Astrocyte of the spinal cord (primary cell): ENCODE measurements at regions not wholly inside any gene's neighbourhood (a gene's known extent, or its start where the extent isn't known, plus 50 kb on each side); places are given as distances from the start of the nearest gene placed in this dataset.
"Not testable (repeated sequence)": the region's sequence is repeated elsewhere in the genome, so short reads cannot be mapped to it uniquely, and the experiment has no call there.

ENCODE experiments used
- DNase-seq: peaks from one replicate; pipeline ENCODE4 v3.0.0; 2011; ENCODE audit warnings: low read depth, low spot score
- H3K4me3 ChIP-seq: 2 replicates; pipeline ENCODE4 v1.5.1; 2011; ENCODE audit warnings: low read depth, mild to moderate bottlenecking, low read length, moderate library complexity
- CTCF ChIP-seq: IDR thresholded peaks from 2 replicates; pipeline ENCODE4 v1.5.1; 2012; ENCODE audit warnings: low read depth, mild to moderate bottlenecking, low read length, inconsistent platforms
- in situ Hi-C: cut with HindIII; loops from 2 replicates; pipeline ENCODE4 v1.10.0; 2017; ENCODE audit warnings: low sequenced_read_pairs

DNA sequence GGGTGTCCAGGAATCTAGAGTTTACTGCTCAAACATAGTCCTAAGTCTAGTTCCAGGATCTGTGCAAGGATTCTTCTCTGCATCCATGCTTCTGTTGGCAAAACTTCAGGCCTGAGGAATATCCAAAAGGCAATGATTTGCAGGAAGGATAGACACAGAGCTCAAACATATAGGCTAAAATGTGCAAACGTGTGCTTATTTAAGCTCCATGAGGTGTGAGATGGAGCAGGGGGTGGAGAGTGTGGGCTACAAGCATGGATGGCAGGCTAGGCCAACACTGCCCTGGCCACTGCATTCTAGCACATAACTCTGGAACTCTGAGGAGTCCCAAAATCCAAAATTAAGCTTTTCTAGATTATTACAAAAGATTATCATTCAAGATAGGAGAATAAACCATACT lies 301.1 kb downstream of the PAX3 start:
- no peak for DNase-seq
- TF ChIP-seq CTCF = no peak
- in situ Hi-C loops = no loop called here
- no peak overlapping the region for H3K4me3 ChIP-seq

DNA sequence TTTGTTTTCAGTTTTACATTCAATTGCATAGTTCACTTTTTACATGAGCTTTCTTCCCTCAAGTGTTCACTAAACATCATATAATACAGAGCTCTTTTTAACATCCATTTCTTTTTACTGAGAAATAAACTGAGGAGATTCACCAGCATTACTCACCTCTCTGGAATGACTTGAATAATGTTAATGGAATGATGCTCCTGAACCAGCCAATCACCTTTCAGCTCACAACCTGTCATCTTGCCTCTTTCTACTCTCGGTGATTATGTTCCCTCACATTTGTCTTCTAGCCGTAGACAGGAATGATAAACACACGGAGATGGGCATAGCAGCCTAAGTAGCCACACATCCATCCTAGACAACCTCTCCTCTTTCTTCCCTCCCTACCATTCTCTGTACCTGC lies 301.7 kb downstream of the PAX3 start:
- in situ Hi-C loops = no loop called here
- TF ChIP-seq CTCF = no peak
- DNase-seq = peak; percentile 80
- H3K4me3 ChIP-seq = no peak overlapping the region

DNA sequence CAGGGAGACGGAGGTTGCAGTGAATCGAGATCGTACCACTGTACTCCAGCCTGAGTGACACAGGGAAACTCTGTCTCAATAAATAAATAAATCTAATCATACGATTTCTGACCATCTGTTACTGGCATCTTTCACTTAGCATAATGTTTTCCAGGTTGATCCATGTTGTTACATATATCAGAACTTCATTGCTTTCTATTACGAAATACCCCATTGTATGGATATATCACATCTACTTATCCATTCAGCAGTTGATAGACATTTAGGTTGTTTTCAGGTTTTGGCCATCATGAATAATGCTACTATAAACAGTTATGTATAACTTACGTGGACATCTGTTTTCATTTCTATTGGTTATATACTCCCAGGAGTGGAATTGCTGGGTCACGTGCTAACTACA lies 303.9 kb downstream of the PAX3 start:
- TF ChIP-seq CTCF = no peak
- no peak overlapping the region for H3K4me3 ChIP-seq
- in situ Hi-C loops = no loop called here
- DNase-seq = no peak

DNA sequence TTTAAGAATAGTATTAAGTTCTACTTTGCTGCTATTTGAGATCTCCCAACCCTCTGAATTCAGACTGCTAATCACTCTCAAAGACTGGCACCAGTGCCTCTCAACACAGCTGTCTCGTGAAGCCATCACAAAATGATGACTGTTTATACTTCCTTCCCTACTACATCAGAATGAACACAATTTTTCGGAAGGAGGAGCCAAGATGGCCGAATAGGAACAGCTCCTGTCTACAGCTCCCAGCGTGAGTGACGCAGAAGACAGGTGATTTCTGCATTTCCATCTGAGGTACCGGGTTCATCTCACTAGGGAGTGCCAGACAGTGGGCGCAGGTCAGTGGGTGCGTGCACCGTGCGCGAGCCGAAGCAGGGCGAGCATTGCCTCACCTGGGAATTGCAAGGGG lies 314.4 kb downstream of the PAX3 start:
- H3K4me3 ChIP-seq, in situ Hi-C loops, DNase-seq: not testable (repeated sequence)

DNA sequence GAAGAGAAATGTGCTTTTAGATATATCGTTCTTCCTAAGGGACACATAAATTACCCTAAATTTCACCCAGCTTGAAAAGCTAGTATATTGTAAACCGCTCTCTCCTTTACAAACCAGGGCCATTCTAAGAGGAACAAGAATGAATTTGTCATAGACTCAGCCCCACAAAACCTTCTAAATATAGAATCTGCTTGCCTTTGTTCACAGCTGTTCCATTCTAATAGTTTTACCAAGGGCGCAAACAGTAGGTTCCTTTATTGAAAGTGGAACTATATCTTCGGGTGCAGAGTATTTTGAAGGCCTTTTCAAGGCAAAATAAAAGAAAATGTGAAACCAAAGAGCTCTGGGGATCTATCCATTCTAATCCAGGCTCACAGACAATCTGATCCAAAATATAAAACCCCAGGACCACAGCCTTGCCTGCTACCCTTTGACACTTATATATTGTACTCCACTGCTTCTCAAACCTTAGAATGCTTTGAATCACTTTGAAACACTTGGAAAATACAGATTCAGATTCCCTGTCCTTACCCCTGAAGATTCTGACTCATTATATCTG lies 316.8 kb downstream of the PAX3 start:
- in situ Hi-C loops = no loop called here
- no peak for DNase-seq
- no peak overlapping the region for H3K4me3 ChIP-seq
- TF ChIP-seq CTCF = no peak

DNA sequence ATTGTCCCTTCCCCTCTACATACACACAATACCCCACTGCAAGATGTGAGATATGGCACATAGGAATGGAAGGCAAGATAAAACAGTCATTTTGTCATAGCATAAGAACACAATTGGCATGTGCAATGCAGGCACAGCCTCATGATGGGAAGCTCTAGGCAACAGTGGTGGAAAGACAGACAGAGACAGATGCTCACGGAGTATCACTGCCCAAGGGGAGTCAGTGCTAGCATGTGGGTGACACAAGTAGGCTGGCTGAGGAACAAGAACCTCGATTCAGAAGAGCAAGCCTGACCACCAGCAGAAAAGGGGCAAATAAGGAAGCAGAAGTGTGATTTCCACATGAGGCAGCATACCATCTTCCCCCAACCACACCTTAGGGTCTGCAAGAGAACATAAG lies 323.6 kb downstream of the PAX3 start:
- no peak overlapping the region for H3K4me3 ChIP-seq
- in situ Hi-C loops = no loop called here
- DNase-seq = no peak
- no peak for TF ChIP-seq CTCF

- no peak for DNase-seq
- no peak for TF ChIP-seq CTCF
- in situ Hi-C loops = no loop called here
- no peak overlapping the region for H3K4me3 ChIP-seq
These were observed 324.9 kb downstream of the PAX3 start for GRCh38 chr2:221973902-221974301.
